GM21390 (cell line): ENCODE measurements at regions not wholly inside any gene's neighbourhood (a gene's known extent, or its start where the extent isn't known, plus 50 kb on each side); places are given as distances from the start of the nearest gene placed in this dataset.

Experiments
- ATAC-seq: cut with Tn5 transposase; IDR thresholded peaks from one replicate; pipeline ENCODE4 v1.9.1; 2021; ENCODE audit not compliant: unreplicated experiment

GRCh38 chr2:54388076-54388475 lies 68.1 kb upstream of the SPTBN1 start:
- no peak for ATAC-seq

- ATAC-seq = no peak
Measured at GRCh38 chr2:54392555-54393324, 63.4 kb upstream of the SPTBN1 start.

- ATAC-seq = peak; percentile 89
Measured at GRCh38 chr2:54394392-54394791, 61.7 kb upstream of the SPTBN1 start.

GRCh38 chr2:54396107-54396506 lies 60.0 kb upstream of the SPTBN1 start:
- ATAC-seq = no peak

- no peak for ATAC-seq
Measured at GRCh38 chr2:54396798-54397197, 59.3 kb upstream of the SPTBN1 start.

- no peak for ATAC-seq
Measured at GRCh38 chr2:54397426-54397825, 58.7 kb upstream of the SPTBN1 start.

GRCh38 chr2:54401554-54401953 lies 54.6 kb upstream of the SPTBN1 start:
- no peak for ATAC-seq

- no peak for ATAC-seq
Measured at GRCh38 chr2:54402350-54402749, 53.8 kb upstream of the SPTBN1 start.

- ATAC-seq = no peak
Measured at GRCh38 chr2:54403512-54404238, 52.5 kb upstream of the SPTBN1 start.

GRCh38 chr2:54404270-54404669 lies 51.9 kb upstream of the SPTBN1 start:
- ATAC-seq = no peak

GRCh38 chr2:54406031-54406430 lies 50.1 kb upstream of the SPTBN1 start:
- ATAC-seq = no peak
